H54 (cell line): ENCODE measurements at regions not wholly inside any gene's neighbourhood (a gene's known extent, or its start where the extent isn't known, plus 50 kb on each side); places are given as distances from the start of the nearest gene placed in this dataset.

Experiments used
- DNase-seq: peaks from one replicate; pipeline ENCODE4 v3.0.0; 2011; ENCODE audit warnings: low spot score, mixed read lengths; ENCODE audit not compliant: insufficient read length
- FAIRE-seq: peaks from 3 replicates; lab custom pipeline; 2011; peaks lifted over from hg19 to GRCh38; lab: Jason Lieb, UNC
- POLR2A ChIP-seq: IDR thresholded peaks from 2 replicates; pipeline ENCODE4 v1.6.1; 2011; ENCODE audit warnings: low read depth, mild to moderate bottlenecking, low read length

DNA sequence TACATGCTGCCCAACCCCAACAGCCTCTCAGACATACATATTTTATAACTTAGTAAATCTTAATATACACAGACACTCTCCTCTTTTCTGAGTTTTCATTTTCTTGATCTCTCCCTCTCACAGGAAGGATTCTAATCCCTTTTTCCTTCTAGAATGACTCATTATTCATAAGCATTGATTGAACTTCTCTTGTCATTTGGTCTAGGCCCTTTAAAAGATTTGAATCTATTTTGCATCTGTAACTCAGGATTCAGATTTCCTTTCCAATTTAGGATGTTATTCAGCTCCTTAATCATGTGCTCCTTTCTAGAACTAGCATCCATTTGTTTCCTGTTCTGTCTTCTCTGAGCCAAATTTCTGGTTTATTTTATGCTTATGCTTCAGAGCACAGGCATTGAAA is 624.5 kb upstream of the SGO1 start:
- no peak for TF ChIP-seq POLR2A
- no peak for DNase-seq
- FAIRE-seq: no peak

DNA sequence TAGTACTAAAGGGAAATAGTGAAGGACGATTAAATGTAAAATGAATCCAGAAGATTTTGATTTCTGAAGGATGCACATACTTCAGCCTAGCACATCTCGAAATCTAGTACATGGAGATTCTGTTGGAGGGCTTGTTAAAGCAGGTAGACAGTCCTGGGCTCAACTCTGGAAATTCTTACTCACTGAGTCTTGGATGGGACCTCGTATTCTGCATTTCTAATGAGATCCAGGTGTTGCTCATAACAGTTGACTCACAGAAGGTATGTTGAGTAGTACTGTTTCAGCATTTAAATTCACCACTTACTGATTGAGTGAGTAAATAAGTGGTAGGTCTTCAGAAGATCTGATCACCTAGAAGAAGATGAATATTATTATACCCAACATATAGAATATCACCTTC is 623.4 kb upstream of the SGO1 start:
- no peak for FAIRE-seq
- TF ChIP-seq POLR2A: no peak
- no peak for DNase-seq

DNA sequence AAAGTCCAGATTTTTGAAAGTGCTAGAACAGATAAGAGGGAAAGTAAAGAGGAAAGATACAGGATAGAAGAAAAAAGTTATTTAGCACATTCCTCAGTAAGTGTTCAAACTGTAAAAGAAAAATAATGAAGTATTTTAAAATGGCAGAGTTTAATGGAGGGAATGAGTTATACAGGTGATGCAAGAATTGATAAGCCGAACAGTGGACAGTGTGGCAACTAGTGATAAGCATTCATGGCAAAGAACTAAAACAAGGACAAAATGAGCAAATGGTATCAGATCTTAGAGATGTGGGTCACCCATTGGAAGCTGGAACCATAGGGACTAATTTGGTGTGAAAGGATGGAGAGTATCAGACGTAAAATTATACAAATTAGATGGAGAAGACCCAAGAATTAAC is 622.9 kb upstream of the SGO1 start:
- FAIRE-seq: no peak
- no peak for TF ChIP-seq POLR2A
- no peak for DNase-seq

DNA sequence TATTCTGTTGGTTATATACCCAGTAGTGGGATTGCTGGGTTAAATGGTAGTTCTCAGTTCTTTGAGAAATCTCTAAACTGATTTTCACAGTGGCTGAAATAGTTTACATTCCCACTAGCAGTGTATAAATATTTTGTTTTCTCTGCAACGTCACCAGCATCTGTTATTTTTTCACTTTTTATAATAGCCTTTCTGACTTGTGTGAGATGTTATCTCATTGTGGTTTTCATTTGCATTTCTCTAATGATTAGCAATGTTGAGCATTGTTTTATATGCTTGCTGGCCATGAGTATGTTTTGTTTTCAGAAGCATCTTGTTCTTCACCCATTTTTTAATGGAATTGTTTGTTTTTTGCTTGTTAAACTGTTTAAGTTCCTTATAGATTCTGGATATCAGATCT is 612.7 kb upstream of the SGO1 start:
- TF ChIP-seq POLR2A: no peak
- DNase-seq (no peak), FAIRE-seq (no peak)

DNA sequence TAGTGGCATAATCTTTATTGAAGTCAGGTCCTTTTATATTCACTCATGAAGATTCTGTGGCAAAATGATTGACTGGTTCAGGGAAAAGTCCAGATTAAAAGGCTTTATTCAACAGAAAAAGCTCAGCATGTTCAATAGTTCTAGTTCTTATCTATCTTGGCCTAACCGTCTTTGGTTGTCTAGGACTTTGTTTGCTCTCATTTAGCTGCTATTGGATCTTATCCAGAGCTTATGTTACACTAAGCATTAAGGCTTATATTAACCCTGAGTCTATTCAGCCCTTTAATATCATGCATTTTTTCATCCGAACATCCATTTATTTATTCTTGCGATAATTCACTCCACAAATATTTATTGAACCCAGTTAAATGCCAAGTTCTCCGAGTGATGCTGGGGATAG is 601.0 kb upstream of the SGO1 start:
- FAIRE-seq (no peak), DNase-seq (no peak)
- no peak for TF ChIP-seq POLR2A

DNA sequence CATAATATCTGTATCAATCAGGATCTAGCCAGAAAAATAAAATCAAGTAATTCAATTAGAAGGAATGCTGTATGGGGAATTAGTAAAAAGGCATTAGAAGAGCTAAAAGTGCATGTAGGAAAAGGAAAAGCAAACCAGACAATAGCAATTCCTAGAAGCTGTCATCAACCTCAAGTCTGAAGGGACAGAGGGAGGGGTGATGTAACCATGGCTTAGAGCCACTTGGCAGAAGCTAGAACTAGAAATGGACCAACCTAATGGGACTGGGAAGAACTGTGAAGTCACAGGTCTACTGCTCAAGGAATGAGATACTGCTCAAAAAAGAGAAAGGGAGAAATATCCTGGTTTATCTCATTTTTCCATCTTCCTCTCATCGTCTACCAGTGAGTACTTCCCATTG is 590.7 kb upstream of the SGO1 start:
- no peak for TF ChIP-seq POLR2A
- FAIRE-seq (no peak), DNase-seq (no peak)

DNA sequence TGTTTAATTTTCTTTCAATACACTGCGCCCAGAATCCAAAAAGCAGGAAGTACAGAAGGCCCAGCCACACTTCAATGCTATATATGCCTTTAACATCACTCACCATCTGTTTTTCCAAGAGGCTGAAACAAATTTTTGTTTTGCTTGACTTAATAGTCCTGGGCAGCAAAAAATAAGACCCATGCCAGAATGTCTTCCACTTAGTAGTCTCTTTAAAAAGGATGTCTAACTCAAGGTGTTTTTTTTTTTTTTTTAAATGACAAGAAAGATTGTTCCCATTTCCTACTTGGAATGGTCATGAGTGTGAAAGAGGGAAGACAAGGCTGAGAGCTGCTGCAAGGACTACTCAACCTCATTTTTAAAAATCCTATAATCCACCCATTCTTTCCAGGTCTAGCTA is 590.3 kb upstream of the SGO1 start:
- DNase-seq (no peak), FAIRE-seq (no peak)
- TF ChIP-seq POLR2A: no peak

DNA sequence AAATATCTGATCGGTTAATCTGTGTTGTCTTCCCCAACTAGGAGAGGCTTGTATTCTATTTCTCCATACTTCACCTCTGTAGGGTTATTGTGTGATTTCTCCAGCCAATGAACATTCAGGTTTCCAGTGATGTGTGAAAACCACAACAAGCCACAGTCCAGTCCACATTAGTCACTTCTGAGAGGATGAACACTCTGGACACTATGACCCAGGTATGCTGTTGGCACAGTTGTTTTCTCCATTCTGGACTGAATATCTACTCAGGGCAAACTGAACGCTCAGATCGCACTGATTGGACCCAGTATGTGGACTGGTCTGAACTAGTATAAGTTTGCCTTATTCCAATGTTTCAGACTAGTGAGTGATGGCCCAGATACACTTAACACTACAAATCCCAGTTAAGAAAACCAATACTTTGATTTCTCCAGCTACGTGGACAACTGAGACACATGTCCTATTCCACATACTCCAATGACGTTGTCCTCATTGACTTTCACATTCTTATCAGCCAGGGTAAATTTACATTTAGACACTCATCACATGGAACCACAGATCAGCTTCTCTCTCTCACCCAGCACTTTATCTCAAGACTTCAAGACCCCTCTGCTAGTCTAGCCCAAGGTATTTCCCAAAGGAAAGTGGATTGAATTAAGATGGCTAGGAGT is 587.4 kb upstream of the SGO1 start:
- no peak for FAIRE-seq
- no peak for TF ChIP-seq POLR2A
- no peak for DNase-seq

DNA sequence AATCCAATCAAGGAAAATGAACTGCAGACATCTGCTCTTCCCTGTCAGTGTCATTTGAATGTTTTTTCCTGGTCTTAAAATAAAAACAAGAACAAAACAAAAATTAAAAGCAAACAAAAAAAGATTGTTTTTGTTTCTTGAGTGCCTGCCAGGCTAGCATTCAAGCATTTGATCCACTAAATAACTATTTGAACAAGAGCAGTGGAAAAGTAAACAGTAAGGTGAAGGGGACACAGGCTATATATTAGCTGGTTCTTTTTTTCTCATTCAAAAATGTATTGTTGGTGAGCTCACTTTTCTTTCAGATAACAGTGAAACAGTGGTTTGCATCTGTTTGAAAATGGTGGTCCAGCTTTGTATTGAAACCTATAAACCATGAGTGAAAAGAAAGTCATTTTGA is 586.9 kb upstream of the SGO1 start:
- DNase-seq (no peak), FAIRE-seq (no peak)
- TF ChIP-seq POLR2A: no peak

DNA sequence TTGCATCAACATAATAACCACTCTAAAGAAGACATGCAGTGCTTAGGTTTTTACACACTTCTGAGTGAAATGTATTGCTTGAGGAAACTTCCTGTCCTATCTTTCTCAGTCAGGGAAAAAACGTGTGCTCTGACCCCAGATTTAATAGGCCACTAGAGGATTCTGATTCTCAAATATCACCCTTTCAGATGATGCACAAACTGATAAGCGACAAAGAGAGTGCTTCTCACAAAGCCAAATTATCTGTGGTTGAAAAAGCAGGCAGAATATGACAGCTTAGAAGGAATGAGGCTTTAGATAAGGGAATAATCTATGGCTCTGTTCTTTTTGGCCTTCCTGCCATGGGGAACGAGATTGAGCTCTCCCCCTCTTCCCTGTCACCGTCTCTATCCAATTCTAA is 583.4 kb upstream of the SGO1 start:
- no peak for DNase-seq
- FAIRE-seq: no peak
- TF ChIP-seq POLR2A: no peak

DNA sequence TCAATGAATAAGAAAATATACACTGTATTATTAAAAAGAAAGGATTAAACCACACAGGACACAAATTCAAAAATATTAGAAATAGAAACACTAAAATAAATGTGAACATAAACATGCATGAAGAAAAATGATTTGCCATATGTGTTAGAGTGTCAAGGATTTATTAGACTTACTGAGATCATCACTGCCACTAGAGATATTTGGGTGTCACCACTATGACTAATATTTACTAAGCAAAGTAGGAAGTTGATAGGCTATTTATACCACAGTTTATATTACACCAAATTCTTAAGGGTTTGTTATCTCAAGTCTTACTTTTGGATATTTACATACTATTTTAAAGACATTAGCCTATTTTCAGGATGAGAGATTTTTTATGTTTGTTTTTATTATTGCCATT is 575.0 kb upstream of the SGO1 start:
- DNase-seq (no peak), FAIRE-seq (no peak)
- TF ChIP-seq POLR2A: no peak

DNA sequence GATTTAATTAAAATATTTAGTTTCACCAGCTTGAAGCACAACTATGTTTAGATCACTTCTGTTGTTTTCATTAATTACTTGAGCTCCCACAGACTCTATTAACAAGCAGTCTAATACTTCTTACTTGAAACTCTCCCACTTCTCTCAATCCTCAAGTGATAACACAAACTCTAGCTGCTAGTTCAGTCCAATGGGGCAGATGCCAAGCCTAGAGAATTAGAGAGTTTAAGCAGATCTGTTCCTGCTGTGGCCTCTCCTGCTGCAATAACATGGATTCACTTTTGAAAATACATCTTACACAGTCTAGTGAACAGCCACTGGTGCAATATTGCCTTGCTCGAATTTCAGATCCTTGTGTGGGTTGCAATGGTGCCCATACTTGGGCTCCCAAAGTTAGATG is 566.4 kb upstream of the SGO1 start:
- no peak for TF ChIP-seq POLR2A
- no peak for FAIRE-seq
- DNase-seq: no peak

DNA sequence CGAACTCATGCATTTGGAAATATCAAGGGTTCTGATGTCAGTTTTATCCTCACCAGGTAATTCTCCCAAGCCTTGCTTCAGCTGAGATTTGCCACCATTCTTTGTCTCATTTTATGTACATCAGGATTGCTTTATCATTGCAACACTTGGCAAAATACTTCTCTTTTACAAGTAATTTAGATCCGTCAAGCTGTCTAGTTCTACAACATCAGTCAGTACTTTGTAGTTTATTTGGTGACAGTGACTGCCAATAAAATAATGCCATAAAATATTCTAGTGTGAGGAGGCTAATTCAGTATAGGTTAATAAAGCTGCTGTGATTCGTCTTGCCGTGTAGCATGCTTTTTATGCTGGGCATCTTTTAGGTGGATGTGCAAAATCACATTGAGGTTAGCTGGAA is 565.3 kb upstream of the SGO1 start:
- no peak for FAIRE-seq
- no peak for DNase-seq
- no peak for TF ChIP-seq POLR2A

DNA sequence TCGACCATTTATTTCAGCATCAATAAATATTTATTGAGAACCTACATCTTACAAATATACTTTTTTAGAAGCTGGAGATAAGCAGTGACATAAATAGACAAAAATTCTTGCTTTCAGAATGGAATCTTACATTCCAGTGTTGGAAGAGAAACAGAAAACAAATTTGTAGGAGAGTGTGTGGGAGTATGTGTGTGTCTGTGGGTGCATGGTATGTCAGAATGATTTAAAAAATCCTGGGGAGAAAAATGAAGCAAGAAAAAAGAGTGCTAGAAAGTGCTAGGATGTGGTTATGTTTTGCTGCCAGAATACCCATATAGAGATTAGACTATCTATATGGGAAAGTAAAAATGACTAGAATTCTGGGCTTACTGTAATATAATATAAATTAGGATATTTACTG is 561.7 kb upstream of the SGO1 start:
- DNase-seq: no peak
- FAIRE-seq: no peak
- TF ChIP-seq POLR2A: no peak

DNA sequence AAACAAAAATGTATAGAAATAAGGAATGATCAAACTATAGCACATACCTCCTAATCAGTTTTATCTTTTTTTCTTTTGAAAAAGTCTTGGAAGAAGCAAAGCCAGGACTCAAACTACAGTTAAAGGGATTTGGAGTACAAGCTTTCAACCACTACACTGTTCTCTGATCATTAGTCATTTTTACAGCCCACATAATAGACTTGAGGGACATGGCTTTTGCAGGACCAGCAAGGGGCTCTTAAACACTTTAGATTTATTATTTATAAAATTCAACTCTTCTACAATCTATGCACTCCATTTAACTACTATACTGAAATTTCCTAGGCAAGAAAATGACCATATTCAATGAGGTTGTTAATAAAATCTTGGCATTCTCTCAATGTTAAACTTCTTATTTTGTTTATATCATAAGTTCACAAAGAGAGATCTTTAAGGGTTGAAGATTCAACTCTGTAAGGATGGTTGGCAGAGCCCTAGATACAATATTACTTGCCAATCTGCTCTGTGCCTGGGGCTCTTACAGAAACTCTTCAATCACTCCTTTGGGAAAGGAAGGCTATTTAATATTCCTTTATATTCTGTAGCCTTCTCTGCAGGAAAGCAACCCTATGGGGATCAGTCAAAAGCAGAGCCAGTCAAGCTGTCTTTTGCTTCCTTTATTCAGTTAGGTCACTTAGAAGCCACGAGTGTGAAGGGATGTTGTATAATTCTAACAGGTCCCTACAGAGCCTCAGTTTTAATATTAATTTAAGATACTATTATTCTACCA is 557.7 kb upstream of the SGO1 start:
- no peak for DNase-seq
- no peak for TF ChIP-seq POLR2A
- FAIRE-seq: no peak
